IPS-18a (cell line): ENCODE measurements at regions not wholly inside any gene's neighbourhood (a gene's known extent, or its start where the extent isn't known, plus 50 kb on each side); places are given as distances from the start of the nearest gene placed in this dataset.

Experiments used
- H3K27ac ChIP-seq: one replicate; pipeline ENCODE4 v1.5.1; 2013; ENCODE audit warnings: low read length
- H3K27me3 ChIP-seq: one replicate; pipeline ENCODE4 v1.6.1; 2013; ENCODE audit warnings: mild to moderate bottlenecking, low read length; ENCODE audit not compliant: control insufficient read depth, insufficient read depth
- H3K36me3 ChIP-seq: one replicate; pipeline ENCODE4 v1.6.1; 2013; ENCODE audit warnings: low read depth, low read length; ENCODE audit not compliant: control insufficient read depth
- H3K4me1 ChIP-seq: one replicate; pipeline ENCODE4 v1.6.1; 2013; ENCODE audit warnings: low read depth, low read length; ENCODE audit not compliant: control insufficient read depth
- H3K4me3 ChIP-seq: one replicate; pipeline ENCODE4 v1.5.1; 2013; ENCODE audit warnings: low read length
- H3K9ac ChIP-seq: one replicate; pipeline ENCODE4 v1.6.1; 2013; ENCODE audit warnings: mild to moderate bottlenecking, low read length, moderate library complexity
- H3K9me3 ChIP-seq: one replicate; pipeline ENCODE4 v1.6.1; 2013; ENCODE audit warnings: low read depth, low read length; ENCODE audit not compliant: control insufficient read depth

DNA sequence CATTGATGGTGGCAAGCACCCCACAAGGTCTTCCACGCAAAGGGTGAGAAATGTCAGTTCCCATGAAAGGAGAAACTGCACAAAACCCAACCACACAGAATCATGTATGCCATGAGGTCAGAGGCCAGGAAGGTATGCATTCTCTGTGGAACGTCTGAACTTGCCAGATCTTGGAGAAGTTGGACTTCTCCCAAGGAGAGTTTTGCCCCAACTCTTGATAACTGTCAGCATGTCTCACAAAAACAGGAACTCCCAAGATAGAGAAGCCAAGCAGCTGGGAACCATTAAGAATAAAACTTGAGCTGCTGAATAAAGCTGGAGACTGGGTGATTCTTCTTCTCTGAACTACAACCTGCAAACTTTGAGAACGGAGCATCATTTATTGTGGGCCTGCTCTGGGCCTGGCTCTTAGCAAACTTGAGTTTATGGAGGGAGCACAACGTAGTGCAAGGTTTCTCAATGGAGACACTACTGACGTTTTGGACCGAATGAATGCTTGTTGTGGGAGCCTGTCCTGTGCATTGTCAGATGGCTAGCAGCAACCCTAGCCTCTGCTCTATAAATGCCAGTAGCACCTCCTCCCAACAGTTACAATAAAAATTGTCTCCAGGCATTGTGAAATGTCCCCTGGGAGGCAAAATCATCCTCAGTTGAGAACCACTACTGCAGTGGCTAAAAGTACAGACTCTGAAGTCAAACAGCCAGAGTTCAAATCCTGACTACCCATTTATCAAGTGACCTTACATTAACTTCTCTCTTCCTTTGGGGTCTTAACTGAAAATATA is 193.5 kb downstream of the ACTL7B start:
- Histone ChIP-seq H3K36me3 (no peaks in the 10 kb centered on the region), H3K4me3 (no peak overlapping the region), H3K27me3 (no peaks in the 10 kb centered on the region), H3K9me3 (peaks cover 15% of the 10 kb centered on the region), H3K27ac (no peak overlapping the region), H3K9ac (no peak overlapping the region), H3K4me1 (peaks cover 16% of the 10 kb centered on the region)

DNA sequence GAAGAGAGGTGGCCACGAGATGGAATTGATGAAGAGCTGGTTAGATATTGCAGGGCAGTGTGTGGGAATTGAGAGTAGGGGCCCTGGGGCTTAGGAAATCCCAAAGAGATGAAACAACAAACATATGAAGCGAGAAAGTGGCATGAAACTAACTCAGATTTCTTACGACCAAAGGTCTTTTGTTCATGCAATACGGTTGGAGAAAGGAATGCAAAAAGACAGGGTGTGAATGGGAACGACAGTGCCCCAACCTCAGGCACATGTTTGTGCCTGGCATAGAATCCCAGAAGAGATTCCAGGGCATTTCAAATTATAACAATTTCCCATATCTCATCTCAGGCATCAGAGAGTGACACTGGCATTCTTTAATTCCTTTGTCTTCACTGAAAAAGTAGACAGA is 199.2 kb downstream of the ACTL7B start:
- peaks cover 15% of the 10 kb centered on the region for H3K9me3 ChIP-seq
- H3K36me3 ChIP-seq = no peaks in the 10 kb centered on the region
- no peaks in the 10 kb centered on the region for H3K4me1 ChIP-seq
- H3K4me3 ChIP-seq = no peak overlapping the region
- H3K27ac ChIP-seq = no peak overlapping the region
- no peaks in the 10 kb centered on the region for H3K27me3 ChIP-seq
- H3K9ac ChIP-seq = no peak overlapping the region

DNA sequence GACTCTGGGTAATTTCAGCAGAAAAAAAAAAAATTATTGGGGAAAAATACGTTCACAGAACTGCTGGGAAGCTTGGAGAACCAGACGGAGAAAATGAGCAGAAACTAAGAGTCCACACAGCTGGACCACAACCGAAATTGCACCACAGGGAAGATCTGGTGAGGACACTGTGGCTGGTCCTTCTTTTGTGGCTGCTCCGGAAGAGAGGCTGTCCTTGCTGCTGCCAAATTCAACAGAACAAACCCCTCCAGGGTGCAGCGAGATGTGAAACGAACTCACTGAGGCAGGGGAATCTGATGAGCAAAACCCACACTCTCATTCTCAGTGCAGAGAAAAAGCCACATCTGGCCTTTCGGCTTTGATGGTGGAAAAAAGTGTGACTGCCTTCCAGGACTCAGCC is 200.0 kb downstream of the ACTL7B start:
- H3K4me1 ChIP-seq = no peaks in the 10 kb centered on the region
- H3K4me3 ChIP-seq = no peak overlapping the region
- H3K9me3 ChIP-seq = peaks cover 13% of the 10 kb centered on the region
- no peak overlapping the region for H3K9ac ChIP-seq
- H3K27ac ChIP-seq = no peak overlapping the region
- no peaks in the 10 kb centered on the region for H3K27me3 ChIP-seq
- no peaks in the 10 kb centered on the region for H3K36me3 ChIP-seq

DNA sequence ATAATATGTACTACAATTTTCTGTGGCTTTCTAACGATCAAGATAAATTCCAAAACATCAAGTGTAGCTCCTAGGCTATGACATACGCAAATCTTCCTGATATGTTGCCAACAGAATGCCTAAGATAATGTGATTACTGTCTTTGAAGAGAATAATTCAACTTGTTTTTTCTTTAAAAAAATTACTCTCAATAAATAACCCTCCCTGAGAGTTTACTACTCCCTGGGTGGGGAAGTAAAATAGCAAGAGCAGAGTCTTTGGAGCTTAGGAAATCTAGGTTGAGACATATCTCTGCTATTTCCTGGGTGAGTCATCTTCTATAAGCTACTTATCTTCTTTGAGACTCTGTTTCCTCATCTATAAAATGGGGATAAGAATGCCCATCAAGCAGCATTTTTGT is 201.2 kb downstream of the ACTL7B start:
- H3K4me3 ChIP-seq = no peak overlapping the region
- no peaks in the 10 kb centered on the region for H3K4me1 ChIP-seq
- no peak overlapping the region for H3K9ac ChIP-seq
- H3K9me3 ChIP-seq = peaks cover 3% of the 10 kb centered on the region
- H3K36me3 ChIP-seq = no peaks in the 10 kb centered on the region
- no peaks in the 10 kb centered on the region for H3K27me3 ChIP-seq
- no peak overlapping the region for H3K27ac ChIP-seq

DNA sequence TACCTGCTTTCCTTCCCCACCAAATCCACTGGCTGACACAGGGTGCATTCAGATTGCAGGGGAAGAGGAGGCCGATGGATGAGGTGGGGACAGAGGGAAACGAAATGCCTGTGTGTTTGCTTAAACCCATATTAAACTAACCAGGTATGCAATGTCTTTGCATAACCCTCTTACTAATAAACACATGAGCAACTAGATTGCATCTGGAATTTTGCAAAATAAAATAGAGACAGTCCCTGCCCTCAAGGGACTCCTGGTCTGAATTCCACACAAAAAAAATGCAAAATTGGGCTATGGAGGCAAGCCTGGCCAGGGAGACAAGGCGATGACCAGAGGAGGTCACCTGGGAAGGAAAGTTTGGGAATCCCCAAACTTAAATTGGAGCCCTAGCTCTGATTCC is 202.9 kb downstream of the ACTL7B start:
- H3K36me3 ChIP-seq = no peaks in the 10 kb centered on the region
- H3K9me3 ChIP-seq = no peaks in the 10 kb centered on the region
- no peaks in the 10 kb centered on the region for H3K4me1 ChIP-seq

DNA sequence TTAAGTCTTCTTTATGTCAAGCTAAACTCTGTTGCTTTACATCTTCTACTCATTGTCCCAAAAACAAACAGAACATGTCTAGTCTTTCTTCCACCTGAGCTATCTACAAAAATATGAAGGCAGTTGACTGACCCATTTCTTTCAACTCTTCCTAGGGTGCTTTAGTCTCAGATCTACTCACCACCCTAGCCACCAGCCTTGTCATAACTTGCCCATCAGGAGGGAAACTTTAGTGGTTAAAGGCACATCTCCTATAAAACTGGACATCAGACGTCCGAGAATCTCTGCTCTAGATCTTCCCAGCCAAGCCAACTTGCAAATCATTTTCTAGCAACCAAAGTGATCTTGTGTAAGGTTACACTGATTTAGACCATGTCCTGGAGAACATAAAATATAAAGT is 205.0 kb downstream of the ACTL7B start:
- Histone ChIP-seq H3K9ac (no peak overlapping the region), H3K36me3 (no peaks in the 10 kb centered on the region), H3K27ac (no peak overlapping the region), H3K9me3 (no peaks in the 10 kb centered on the region), H3K4me1 (no peaks in the 10 kb centered on the region), H3K27me3 (no peaks in the 10 kb centered on the region), H3K4me3 (no peak overlapping the region)

More for the DNA sequence above, 202.9 kb downstream of the ACTL7B start:
- no peak overlapping the region for H3K27ac ChIP-seq
- H3K4me3 ChIP-seq = no peak overlapping the region
- H3K27me3 ChIP-seq = no peaks in the 10 kb centered on the region
- no peak overlapping the region for H3K9ac ChIP-seq

DNA sequence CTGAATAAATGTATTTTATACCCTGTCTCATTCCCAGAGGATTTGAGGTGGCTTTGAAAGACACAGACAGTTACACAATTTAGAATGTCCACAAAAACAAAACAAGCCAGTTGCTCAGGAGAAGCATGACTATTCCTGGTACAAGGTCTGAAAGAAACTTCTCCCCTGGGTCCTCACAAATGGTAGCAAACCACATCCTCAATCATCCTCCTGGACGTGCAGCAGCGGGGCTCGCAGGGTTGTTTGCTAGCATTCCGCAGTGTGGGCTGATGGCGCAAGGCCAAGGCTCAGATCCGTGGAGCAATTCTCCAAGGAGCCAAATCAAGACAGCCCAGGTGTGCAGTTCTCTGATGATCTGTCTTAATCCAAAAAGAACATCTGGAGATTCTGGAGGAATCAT is 210.3 kb downstream of the ACTL7B start:
- Histone ChIP-seq H3K9ac (no peak overlapping the region), H3K9me3 (no peaks in the 10 kb centered on the region), H3K27me3 (no peaks in the 10 kb centered on the region)

DNA sequence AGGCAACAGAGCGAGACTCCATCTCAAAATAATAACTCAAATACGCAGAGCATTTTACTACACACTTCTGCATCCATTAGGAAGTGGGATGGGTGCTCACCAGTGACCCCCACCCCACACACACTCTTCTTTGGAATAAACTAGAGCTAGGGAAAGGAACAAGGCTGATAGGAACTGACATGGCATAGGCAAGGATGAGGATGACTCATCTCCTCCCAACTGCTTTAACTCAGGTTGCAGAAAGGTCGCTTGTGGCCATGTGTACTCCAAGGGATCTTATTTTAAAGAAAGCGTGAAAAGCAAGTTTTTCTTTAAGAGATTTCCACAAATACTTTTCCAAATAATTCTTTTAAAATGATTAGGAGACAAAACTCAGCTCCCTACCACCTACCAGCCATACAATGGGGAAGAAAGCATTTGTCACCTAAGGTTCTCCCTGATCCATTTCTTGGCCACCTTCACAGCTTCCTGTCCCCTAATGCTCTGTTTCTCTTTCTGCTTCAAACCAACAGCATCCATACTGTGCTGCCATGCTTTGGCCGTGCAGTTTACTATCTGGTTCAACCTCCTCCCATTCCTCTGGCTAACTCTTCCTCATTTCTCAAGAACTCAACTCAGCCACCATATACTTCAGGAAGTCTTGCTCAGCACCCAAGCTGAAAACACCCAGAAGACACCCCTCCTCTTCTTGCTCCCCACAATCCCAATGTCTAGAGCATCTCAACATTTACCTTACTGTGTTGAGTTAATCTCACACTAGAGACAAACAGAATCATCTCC is 211.9 kb downstream of the ACTL7B start:
- H3K36me3 ChIP-seq = no peaks in the 10 kb centered on the region
- H3K27me3 ChIP-seq = no peaks in the 10 kb centered on the region
- no peak overlapping the region for H3K27ac ChIP-seq
- H3K9me3 ChIP-seq = no peaks in the 10 kb centered on the region
- H3K4me1 ChIP-seq = no peaks in the 10 kb centered on the region
- no peak overlapping the region for H3K9ac ChIP-seq
- H3K4me3 ChIP-seq = no peak overlapping the region

More for the DNA sequence above, 210.3 kb downstream of the ACTL7B start:
- no peak overlapping the region for H3K4me3 ChIP-seq
- no peak overlapping the region for H3K27ac ChIP-seq
- H3K36me3 ChIP-seq = no peaks in the 10 kb centered on the region
- no peaks in the 10 kb centered on the region for H3K4me1 ChIP-seq

DNA sequence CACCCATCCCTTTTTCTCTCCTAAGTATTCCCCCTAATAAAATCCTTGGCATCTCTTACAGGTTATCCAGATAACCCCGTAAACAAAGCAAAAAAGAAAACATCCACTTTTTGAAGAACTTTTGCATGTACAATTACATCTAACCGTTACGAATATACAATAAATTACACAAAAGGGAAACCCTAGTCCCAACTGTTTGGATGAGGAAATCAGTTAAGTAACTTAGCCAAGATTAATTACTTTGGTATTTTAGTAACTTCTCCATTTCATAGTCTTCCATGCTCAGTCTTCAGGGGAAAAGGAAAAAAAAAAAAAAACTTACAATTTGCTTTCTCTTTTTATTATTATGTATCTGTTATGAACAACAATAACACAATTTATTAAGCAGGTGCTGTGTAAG is 212.9 kb downstream of the ACTL7B start:
- H3K9me3 ChIP-seq = no peaks in the 10 kb centered on the region
- H3K27ac ChIP-seq = no peak overlapping the region
- peaks cover under 1% of the 10 kb centered on the region for H3K4me1 ChIP-seq
- H3K27me3 ChIP-seq = no peaks in the 10 kb centered on the region
- H3K9ac ChIP-seq = no peak overlapping the region
- H3K4me3 ChIP-seq = no peak overlapping the region
- no peaks in the 10 kb centered on the region for H3K36me3 ChIP-seq

DNA sequence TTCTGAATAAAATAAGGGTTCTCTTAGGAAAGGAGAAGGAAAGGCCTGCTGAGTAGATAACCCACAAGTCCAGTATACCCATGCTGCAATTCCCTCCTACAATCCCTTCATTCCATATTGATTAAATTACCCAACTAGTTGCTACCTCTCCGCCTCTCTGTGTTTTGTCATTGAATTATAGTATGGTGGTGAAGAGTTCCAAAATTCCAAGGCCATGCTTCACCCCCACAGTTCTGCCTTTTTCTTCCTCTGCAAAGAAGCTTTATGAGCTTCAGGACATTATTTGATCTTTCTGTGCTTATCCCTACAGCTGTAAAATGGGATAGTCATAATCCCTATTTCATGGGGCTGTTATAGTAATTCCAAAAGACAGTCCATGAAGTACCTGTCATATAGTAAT is 215.6 kb downstream of the ACTL7B start:
- no peaks in the 10 kb centered on the region for H3K9me3 ChIP-seq
- no peaks in the 10 kb centered on the region for H3K27me3 ChIP-seq
- H3K27ac ChIP-seq = no peak overlapping the region
- no peak overlapping the region for H3K4me3 ChIP-seq
- H3K9ac ChIP-seq = no peak overlapping the region
- peaks cover 16% of the 10 kb centered on the region for H3K4me1 ChIP-seq
- no peaks in the 10 kb centered on the region for H3K36me3 ChIP-seq

DNA sequence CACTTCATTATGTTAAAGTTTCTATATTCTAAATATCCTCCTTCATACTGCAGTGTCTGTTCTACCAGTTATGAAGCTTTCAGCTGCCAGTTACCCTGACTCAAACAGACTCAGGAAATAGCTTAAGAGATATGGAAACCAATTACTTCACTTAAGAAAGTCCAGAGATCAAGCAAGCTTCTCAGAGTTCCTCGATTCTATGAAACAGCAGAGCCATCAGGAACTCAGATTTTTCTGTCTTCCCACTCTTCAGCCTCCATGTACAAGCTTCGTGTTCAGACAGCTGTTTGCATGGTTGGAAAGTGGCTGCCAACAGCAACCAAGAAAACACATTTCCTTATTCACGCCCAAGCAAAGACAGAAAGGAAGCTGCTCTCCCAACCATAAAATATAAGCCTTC is 216.1 kb downstream of the ACTL7B start:
- Histone ChIP-seq H3K36me3 (no peaks in the 10 kb centered on the region), H3K4me1 (peaks cover 16% of the 10 kb centered on the region), H3K9me3 (no peaks in the 10 kb centered on the region), H3K27me3 (no peaks in the 10 kb centered on the region), H3K27ac (no peak overlapping the region), H3K4me3 (no peak overlapping the region), H3K9ac (no peak overlapping the region)

DNA sequence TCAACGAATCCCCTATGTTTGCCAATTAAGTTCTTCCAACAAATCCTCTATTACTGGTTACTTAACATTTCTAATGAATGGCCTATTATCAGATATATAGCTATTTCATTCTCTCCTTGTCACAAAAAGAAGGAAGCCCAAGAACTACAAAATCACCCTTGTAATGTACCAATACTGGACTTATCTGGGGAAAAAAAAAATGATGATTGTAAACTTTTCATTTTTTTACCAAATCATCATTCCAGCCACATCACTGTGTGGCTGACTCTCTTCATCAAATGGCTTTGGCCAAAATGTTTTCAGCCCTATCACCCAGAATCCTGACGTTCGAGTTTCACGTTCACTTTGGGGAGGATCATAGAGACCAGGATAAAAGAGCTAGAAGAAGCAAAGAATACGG is 216.7 kb downstream of the ACTL7B start:
- no peaks in the 10 kb centered on the region for H3K9me3 ChIP-seq
- no peak overlapping the region for H3K9ac ChIP-seq
- no peaks in the 10 kb centered on the region for H3K36me3 ChIP-seq
- H3K4me3 ChIP-seq = no peak overlapping the region
- peaks cover 16% of the 10 kb centered on the region for H3K4me1 ChIP-seq
- no peaks in the 10 kb centered on the region for H3K27me3 ChIP-seq
- no peak overlapping the region for H3K27ac ChIP-seq
